ENCODE measurements at regions not wholly inside any gene's neighbourhood (a gene's known extent, or its start where the extent isn't known, plus 50 kb on each side); places are given as distances from the start of the nearest gene placed in this dataset.

- ATAC-seq (ENCODE audit: low read depth) (no peak), DNase-seq (no peak)
- Histone ChIP-seq H3K36me3 (ENCODE audit: control insufficient read depth, insufficient read depth, low read length) (no peaks in the 10 kb centered on the region), H4K91ac (ENCODE audit: insufficient read depth, low read depth, low read length) (no peak overlapping the region), H3K23ac (ENCODE audit: low read depth, low read length) (no peak overlapping the region), H2AK5ac (ENCODE audit: low read depth, low read length) (no peak overlapping the region), H3K4ac (ENCODE audit: low read depth, low read length) (no peak overlapping the region), H2BK15ac (ENCODE audit: low read depth, low read length) (no peak overlapping the region), H3K14ac (replicated peaks; ENCODE audit: low read depth, low read length) (no peak overlapping the region), H2BK20ac (ENCODE audit: low read depth, low read length) (no peak overlapping the region), H3K4me3 (ENCODE audit: insufficient read depth, low read depth, low read length) (no peak overlapping the region), H4K8ac (ENCODE audit: low read depth in 2 of 2, low read length in 2 of 2) (no peak overlapping the region), H3K4me1 (ENCODE audit: control insufficient read depth, insufficient read depth, low read length) (no peaks in the 10 kb centered on the region), H3K27ac (ENCODE audit: insufficient read depth, low read length) (no peak overlapping the region), H4K20me1 (ENCODE audit: insufficient read depth, low read length) (no peaks in the 10 kb centered on the region), H4K5ac (ENCODE audit: low read depth, low read length) (no peak overlapping the region), H3K18ac (ENCODE audit: low read depth, low read length) (no peak overlapping the region), H3K9me1 (ENCODE audit: insufficient read depth, low read length) (no peaks in the 10 kb centered on the region), H3K9ac (ENCODE audit: low read depth, low read length) (no peak overlapping the region), H3K56ac (ENCODE audit: extremely low read depth, insufficient read depth, low read length) (no peak overlapping the region), H2BK5ac (ENCODE audit: low read depth, low read length, poor library complexity, severe bottlenecking) (no peak overlapping the region), H2BK120ac (ENCODE audit: low read depth, low read length) (no peak overlapping the region), H3K4me2 (ENCODE audit: low read depth, low read length) (no peak overlapping the region), H3K27me3 (ENCODE audit: control insufficient read depth, insufficient read depth, low read length) (peaks cover 8% of the 10 kb centered on the region), H3K79me1 (ENCODE audit: low read depth in 1 of 2, low read length in 2 of 2) (no peaks in the 10 kb centered on the region), H3K9me3 (ENCODE audit: control insufficient read depth, insufficient read depth, low read length) (peaks cover 5% of the 10 kb centered on the region; the same call in 1 of the 2 replicates), H2AFZ (replicated peaks; ENCODE audit: low read length, poor library complexity) (no peak overlapping the region), H2AK9ac (replicated peaks; ENCODE audit: low read depth, low read length, poor library complexity) (no peak overlapping the region)
- TF ChIP-seq, protein P1, sequence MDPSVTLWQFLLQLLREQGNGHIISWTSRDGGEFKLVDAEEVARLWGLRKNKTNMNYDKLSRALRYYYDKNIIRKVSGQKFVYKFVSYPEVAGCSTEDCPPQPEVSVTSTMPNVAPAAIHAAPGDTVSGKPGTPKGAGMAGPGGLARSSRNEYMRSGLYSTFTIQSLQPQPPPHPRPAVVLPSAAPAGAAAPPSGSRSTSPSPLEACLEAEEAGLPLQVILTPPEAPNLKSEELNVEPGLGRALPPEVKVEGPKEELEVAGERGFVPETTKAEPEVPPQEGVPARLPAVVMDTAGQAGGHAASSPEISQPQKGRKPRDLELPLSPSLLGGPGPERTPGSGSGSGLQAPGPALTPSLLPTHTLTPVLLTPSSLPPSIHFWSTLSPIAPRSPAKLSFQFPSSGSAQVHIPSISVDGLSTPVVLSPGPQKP (IDR thresholded peaks at IDR 0.05; ENCODE audit: borderline replicate concordance, low read depth, low read length) = no peak
- TF ChIP-seq BHLHE40 (IDR thresholded peaks at IDR 0.05; ENCODE audit: low read depth, low read length) = no peak
- TF ChIP-seq CTCF (conservative IDR thresholded peaks at IDR 0.05; ENCODE audit: low read depth, low read length) = no peak
- no CpG with 5 or more reads among the region's 3 CpGs for WGBS, 2 experiments (ENCODE audit: extremely low coverage in 2 of 2, insufficient read length in 1 of 2)
- in situ Hi-C loops (cut with MboI; ENCODE audit: low sequenced_read_pairs) (no loop called here), intact Hi-C loops (cut with micrococcal nuclease) (no loop called here), dilution Hi-C loops (cut with HindIII; ENCODE audit: low sequenced_read_pairs, unreplicated experiment) (no loop called here)
- ChIA-PET POLR2A (ENCODE audit: unreplicated experiment) (interaction anchor here (0.6 kb wide), 1 partner anchor 20 kb away, joined by 7 read pairs; no protein-coding TSS in a partner anchor), CTCF (interaction anchor here (1.3 kb wide), 1 partner anchor 15 kb away, joined by 4 read pairs; no protein-coding TSS in a partner anchor)
- BruUV-seq (replicated peaks) = no TSS peak
Observed at GRCh38 chr4:38205261-38205660, 245.1 kb downstream of the PTTG2 start.

All from IMR-90 (cell line).